Karpas-422 (cell line): ENCODE measurements at regions not wholly inside any gene's neighbourhood (a gene's known extent, or its start where the extent isn't known, plus 50 kb on each side); places are given as distances from the start of the nearest gene placed in this dataset.

Source experiments
- DNase-seq: peaks from one replicate; pipeline ENCODE4 v3.0.0-alpha.2; 2015
- H2AFZ ChIP-seq: fragments of 200-600 bp; sonication (generic); 2 replicates; pipeline ENCODE4 v1.6.1; 2014; ENCODE audit warnings: antibody characterized with exemption, low read length, mixed read lengths
- H3K27ac ChIP-seq: fragments of 200-600 bp; sonication (generic); 2 replicates; pipeline ENCODE4 v1.5.1; 2014; ENCODE audit warnings: mild to moderate bottlenecking, low read length, moderate library complexity
- H3K27me3 ChIP-seq: fragments of 200-600 bp; sonication (generic); 2 replicates; pipeline ENCODE4 v1.6.1; 2014; ENCODE audit warnings: low read length, mixed read lengths
- H3K36me3 ChIP-seq: fragments of 200-600 bp; sonication (generic); 2 replicates; pipeline ENCODE4 v1.6.1; 2014; ENCODE audit warnings: low read length, mixed read lengths; ENCODE audit not compliant: insufficient read depth
- H3K4me1 ChIP-seq: fragments of 200-600 bp; sonication (generic); 2 replicates; pipeline ENCODE4 v1.6.1; 2014; ENCODE audit warnings: mild to moderate bottlenecking, low read length, mixed read lengths
- H3K4me2 ChIP-seq: fragments of 200-600 bp; sonication (generic); 2 replicates; pipeline ENCODE4 v1.6.1; 2014; ENCODE audit warnings: low read length, low read depth, mild to moderate bottlenecking; ENCODE audit not compliant: poor library complexity, severe bottlenecking
- H3K4me3 ChIP-seq: fragments of 200-600 bp; sonication (generic); 2 replicates; pipeline ENCODE4 v1.5.1; 2014; ENCODE audit warnings: mild to moderate bottlenecking, antibody characterized with exemption, low read length, mixed read lengths
- H3K79me2 ChIP-seq: fragments of 200-600 bp; sonication (generic); 2 replicates; pipeline ENCODE4 v1.6.1; 2014; ENCODE audit warnings: mild to moderate bottlenecking, low read length, mixed read lengths
- H3K9ac ChIP-seq: fragments of 200-600 bp; sonication (generic); 2 replicates; pipeline ENCODE4 v1.6.0; 2014; ENCODE audit warnings: low read length
- H3K9me2 ChIP-seq: fragments of 200-600 bp; sonication (generic), shearing (Covaris generic); replicated peaks from 2 replicates; pipeline ENCODE4 v1.6.0; 2014; ENCODE audit warnings: mild to moderate bottlenecking, low read length, moderate library complexity; ENCODE audit not compliant: insufficient read depth
- H3K9me3 ChIP-seq: fragments of 300-700, 200-600 bp; sonication (generic); 2 replicates; pipeline ENCODE4 v1.6.1; 2014; ENCODE audit warnings: low read length, mixed read lengths
- H4K20me1 ChIP-seq: fragments of 200-600 bp; sonication (generic); 2 replicates; pipeline ENCODE4 v1.6.1; 2014; ENCODE audit warnings: mild to moderate bottlenecking, antibody characterized with exemption, low read length, low read depth; ENCODE audit not compliant: insufficient read depth

GRCh38 chr11:44371706-44372105 lies 61.8 kb upstream of the ALX4 start:
- Histone ChIP-seq H3K27me3 (no peaks in the 10 kb centered on the region), H3K4me1 (no peaks in the 10 kb centered on the region), H2AFZ (no peak overlapping the region), H3K9me2 (no peaks in the 10 kb centered on the region), H3K27ac (no peak overlapping the region), H3K4me3 (no peak overlapping the region), H3K4me2 (no peak overlapping the region), H3K79me2 (no peaks in the 10 kb centered on the region), H3K9ac (no peak overlapping the region), H3K9me3 (no peaks in the 10 kb centered on the region), H4K20me1 (no peaks in the 10 kb centered on the region), H3K36me3 (no peaks in the 10 kb centered on the region)
- no peak for DNase-seq

- H3K4me1 ChIP-seq: no peaks in the 10 kb centered on the region
- no peak overlapping the region for H3K9ac ChIP-seq
- H3K27ac ChIP-seq: no peak overlapping the region
- no peaks in the 10 kb centered on the region for H4K20me1 ChIP-seq
- no peaks in the 10 kb centered on the region for H3K79me2 ChIP-seq
- no peaks in the 10 kb centered on the region for H3K9me2 ChIP-seq
- DNase-seq: peak; percentile 60
- H3K9me3 ChIP-seq: no peaks in the 10 kb centered on the region
- H3K4me2 ChIP-seq: no peak overlapping the region
- H3K4me3 ChIP-seq: no peak overlapping the region
- H2AFZ ChIP-seq: no peak overlapping the region
- H3K36me3 ChIP-seq: no peaks in the 10 kb centered on the region
- H3K27me3 ChIP-seq: no peaks in the 10 kb centered on the region
These were observed 63.0 kb upstream of the ALX4 start for GRCh38 chr11:44372989-44373388.

DNA sequence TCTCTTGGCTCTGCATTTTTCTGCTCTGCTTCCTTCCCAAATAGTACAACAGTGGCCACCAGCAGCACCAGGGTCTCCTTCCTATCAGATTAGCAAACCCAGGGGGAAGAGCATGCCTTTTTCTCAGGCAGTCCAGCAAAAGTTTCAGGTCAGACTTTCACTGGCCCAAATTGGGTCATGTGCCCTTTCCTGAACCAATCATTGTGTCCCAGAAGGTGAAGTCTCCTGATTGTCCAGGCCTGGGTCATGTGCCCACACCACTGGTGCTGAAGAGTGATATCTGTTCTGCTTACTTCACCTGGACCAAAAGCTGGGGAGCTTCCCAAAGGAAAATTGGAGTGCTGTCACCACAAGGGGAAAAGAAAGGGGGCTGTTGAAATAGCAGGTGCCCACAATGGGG lies 64.1 kb upstream of the ALX4 start:
- no peaks in the 10 kb centered on the region for H3K9me3 ChIP-seq

DNA sequence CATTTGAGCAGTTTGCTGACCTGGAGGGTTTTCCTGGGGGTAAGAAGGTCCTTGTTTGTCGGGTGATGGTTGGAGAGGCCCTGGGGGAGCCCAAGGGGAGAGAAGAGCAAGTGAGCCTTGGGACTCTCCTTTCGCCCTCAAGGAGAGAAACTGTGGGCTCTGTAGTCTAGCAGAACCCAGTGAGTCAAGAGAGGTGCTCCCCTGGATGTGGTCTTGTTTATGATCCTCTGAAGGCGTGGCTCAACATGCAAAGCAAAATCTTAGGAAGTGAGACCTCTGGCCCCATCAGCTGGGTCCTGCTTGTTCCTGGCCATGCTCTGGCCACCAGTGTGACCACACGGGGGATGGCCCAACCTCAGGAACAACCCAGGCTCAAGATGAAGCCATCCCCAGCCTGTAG lies 66.5 kb upstream of the ALX4 start:
- DNase-seq: no peak
- H3K9me2 ChIP-seq: no peaks in the 10 kb centered on the region
- no peak overlapping the region for H3K9ac ChIP-seq

More for the DNA sequence above, 64.1 kb upstream of the ALX4 start:
- H3K27ac ChIP-seq: no peak overlapping the region
- no peaks in the 10 kb centered on the region for H3K4me1 ChIP-seq
- no peaks in the 10 kb centered on the region for H3K36me3 ChIP-seq
- H3K79me2 ChIP-seq: no peaks in the 10 kb centered on the region
- no peak overlapping the region for H3K4me2 ChIP-seq
- H4K20me1 ChIP-seq: no peaks in the 10 kb centered on the region
- H3K27me3 ChIP-seq: no peaks in the 10 kb centered on the region
- no peak overlapping the region for H3K4me3 ChIP-seq
- H3K9me2 ChIP-seq: no peaks in the 10 kb centered on the region
- no peak overlapping the region for H3K9ac ChIP-seq
- DNase-seq: no peak
- H2AFZ ChIP-seq: no peak overlapping the region

DNA sequence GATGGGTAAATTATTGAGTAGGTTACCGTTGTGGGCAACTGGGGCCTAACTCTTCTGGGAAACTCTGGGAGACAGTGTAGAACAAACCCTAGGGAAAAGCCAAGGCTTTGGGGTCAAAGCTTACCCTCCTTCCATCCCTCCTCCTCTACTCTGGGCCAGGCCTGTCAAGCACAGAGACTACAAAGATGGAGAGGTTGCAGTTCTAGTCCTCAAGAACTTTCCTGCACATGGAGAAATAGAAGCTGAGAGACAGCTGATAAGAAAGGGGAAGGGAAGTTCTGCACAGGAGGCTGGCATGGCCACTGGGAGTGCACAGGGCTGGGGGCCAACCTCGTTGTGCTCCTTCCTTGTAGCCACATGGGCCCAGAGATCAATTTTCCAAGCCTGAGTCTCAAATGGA lies 67.2 kb upstream of the ALX4 start:
- no peaks in the 10 kb centered on the region for H3K36me3 ChIP-seq
- no peaks in the 10 kb centered on the region for H3K4me1 ChIP-seq
- no peak overlapping the region for H3K9ac ChIP-seq
- no peak overlapping the region for H3K4me3 ChIP-seq
- H4K20me1 ChIP-seq: no peaks in the 10 kb centered on the region
- no peaks in the 10 kb centered on the region for H3K9me2 ChIP-seq
- H3K27ac ChIP-seq: no peak overlapping the region
- no peaks in the 10 kb centered on the region for H3K27me3 ChIP-seq
- DNase-seq: no peak
- H3K9me3 ChIP-seq: no peaks in the 10 kb centered on the region
- H3K4me2 ChIP-seq: no peak overlapping the region
- no peak overlapping the region for H2AFZ ChIP-seq
- H3K79me2 ChIP-seq: no peaks in the 10 kb centered on the region

More for the DNA sequence above, 66.5 kb upstream of the ALX4 start:
- H3K27me3 ChIP-seq: no peaks in the 10 kb centered on the region
- H3K9me3 ChIP-seq: no peaks in the 10 kb centered on the region
- no peak overlapping the region for H2AFZ ChIP-seq
- H3K27ac ChIP-seq: no peak overlapping the region
- H3K4me3 ChIP-seq: no peak overlapping the region
- H3K79me2 ChIP-seq: no peaks in the 10 kb centered on the region
- H3K4me2 ChIP-seq: no peak overlapping the region
- H3K4me1 ChIP-seq: no peaks in the 10 kb centered on the region
- no peaks in the 10 kb centered on the region for H3K36me3 ChIP-seq
- no peaks in the 10 kb centered on the region for H4K20me1 ChIP-seq

- Histone ChIP-seq H3K27me3 (no peaks in the 10 kb centered on the region), H3K9me3 (no peaks in the 10 kb centered on the region), H3K4me3 (no peak overlapping the region), H3K9me2 (no peaks in the 10 kb centered on the region), H4K20me1 (no peaks in the 10 kb centered on the region), H3K79me2 (no peaks in the 10 kb centered on the region), H2AFZ (no peak overlapping the region), H3K4me1 (no peaks in the 10 kb centered on the region), H3K27ac (no peak overlapping the region), H3K4me2 (no peak overlapping the region), H3K9ac (no peak overlapping the region), H3K36me3 (no peaks in the 10 kb centered on the region)
- no peak for DNase-seq
These were observed 68.0 kb upstream of the ALX4 start for GRCh38 chr11:44377914-44378321.

DNA sequence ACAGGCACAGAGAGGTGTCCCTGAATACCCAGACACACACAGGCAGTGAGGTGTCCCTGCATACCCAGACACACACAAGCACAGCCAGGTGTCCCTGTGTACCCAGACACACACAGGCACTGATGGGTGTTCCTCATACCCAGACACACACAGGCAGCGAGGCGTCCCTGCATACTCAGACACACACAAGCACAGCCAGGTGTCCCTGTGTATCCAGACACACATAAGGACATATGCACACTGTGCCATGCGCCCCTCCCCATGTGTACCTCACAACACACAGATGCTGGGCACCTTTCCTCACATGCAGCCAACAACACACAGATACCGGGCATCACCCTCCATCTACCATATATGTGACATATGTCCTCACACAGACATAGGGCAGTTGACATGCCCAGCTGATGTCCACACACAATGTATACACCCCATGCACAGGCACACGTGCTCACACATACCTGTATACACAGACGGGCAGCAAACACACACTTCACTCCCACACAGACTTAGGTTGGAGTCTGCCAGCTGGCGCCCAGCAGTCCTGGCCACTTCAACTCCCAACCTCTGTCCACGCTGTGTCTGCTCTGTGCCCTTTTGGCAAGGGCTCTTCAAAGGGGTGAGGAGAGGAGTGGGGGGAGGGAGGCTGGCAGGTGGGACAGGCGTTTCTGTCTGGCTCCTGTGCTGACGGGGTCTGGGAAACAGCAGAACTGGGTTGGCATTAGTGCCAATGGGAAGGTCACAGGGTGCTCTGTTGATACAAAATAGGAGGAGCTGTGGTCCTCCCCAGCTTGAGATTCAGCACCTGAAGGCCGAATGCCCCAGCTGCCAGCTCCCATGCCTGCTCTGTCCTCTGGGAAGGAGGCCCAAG lies 69.4 kb upstream of the ALX4 start:
- no peak overlapping the region for H3K9ac ChIP-seq
- no peaks in the 10 kb centered on the region for H3K9me3 ChIP-seq
- no peak overlapping the region for H3K4me3 ChIP-seq
- no peak overlapping the region for H3K4me2 ChIP-seq
- no peaks in the 10 kb centered on the region for H4K20me1 ChIP-seq
- no peaks in the 10 kb centered on the region for H3K27me3 ChIP-seq
- H3K4me1 ChIP-seq: no peaks in the 10 kb centered on the region
- no peak overlapping the region for H2AFZ ChIP-seq
- DNase-seq: no peak
- no peaks in the 10 kb centered on the region for H3K79me2 ChIP-seq
- H3K9me2 ChIP-seq: no peaks in the 10 kb centered on the region
- no peaks in the 10 kb centered on the region for H3K36me3 ChIP-seq
- no peak overlapping the region for H3K27ac ChIP-seq

DNA sequence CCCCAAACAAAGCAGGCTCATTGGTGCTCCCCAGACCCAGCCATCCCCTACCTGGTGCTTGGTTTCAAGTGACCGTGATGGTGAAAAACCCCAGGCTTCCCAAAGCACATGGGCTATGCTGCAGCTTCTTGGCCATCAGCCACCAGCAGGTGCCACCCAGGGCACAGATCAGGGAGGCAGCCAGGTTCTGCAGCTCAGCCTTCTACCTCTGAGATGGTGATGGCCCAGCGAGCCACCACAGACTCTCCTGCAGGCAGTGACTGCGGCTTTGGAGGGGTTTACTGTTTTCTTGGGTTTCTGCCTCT lies 70.0 kb upstream of the ALX4 start:
- Histone ChIP-seq H3K36me3 (no peaks in the 10 kb centered on the region), H3K4me2 (no peak overlapping the region), H3K79me2 (no peaks in the 10 kb centered on the region), H3K4me3 (no peak overlapping the region), H3K9ac (no peak overlapping the region), H3K27ac (no peak overlapping the region), H4K20me1 (no peaks in the 10 kb centered on the region), H3K4me1 (no peaks in the 10 kb centered on the region), H2AFZ (no peak overlapping the region), H3K27me3 (no peaks in the 10 kb centered on the region), H3K9me3 (no peaks in the 10 kb centered on the region), H3K9me2 (no peaks in the 10 kb centered on the region)
- no peak for DNase-seq
